T-cell (primary cell): ENCODE measurements at regions not wholly inside any gene's neighbourhood (a gene's known extent, or its start where the extent isn't known, plus 50 kb on each side); places are given as distances from the start of the nearest gene placed in this dataset.

Experiments
- ATAC-seq, 4 experiments: fragments of 200-7000 bp in 3 of 4; fragments of 150-1000 bp in 1 of 4; cut with Tn5 transposase; replicated peaks in 1 of 4; 1 replicate in 3 of 4; 2 replicates in 1 of 4; pipeline ENCODE4 v1.10.0; 2021; ENCODE audit warnings: moderate library complexity in 3 of 4, mild to moderate bottlenecking in 2 of 4, moderate number of reproducible peaks in 1 of 4
- CTCF ChIA-PET, 2 donors: fragments of 300-600 bp; sonication (Branson Sonifier 250); formaldehyde crosslinking; loops; one replicate each; lab custom pipeline; 2022; ENCODE audit warnings: antibody characterized with exemption in 2 of 2; lab: Charles Lee
- POLR2A ChIA-PET, 2 donors: fragments of 300-600 bp; sonication (Branson Sonifier 250); formaldehyde crosslinking; loops; one replicate each; lab custom pipeline; 2022; ENCODE audit warnings: antibody characterized with exemption in 2 of 2; lab: Charles Lee
- DNase-seq, 35 experiments: peaks; one replicate each; pipeline versions ENCODE4 v3.0.0 to v3.0.0-alpha.2; 2013 to 2023
- H3K27ac ChIP-seq: one replicate; pipeline ENCODE4 v1.5.1; 2013; ENCODE audit warnings: low read length
- H3K27me3 ChIP-seq, 2 experiments: replicated peaks in 1 of 2; 1 replicate in 1 of 2; 2 replicates in 1 of 2; pipeline versions ENCODE4 v1.6.1 to v1.7.0; 2013; ENCODE audit warnings: low read length in 1 of 2, mixed read lengths in 1 of 2; ENCODE audit not compliant: control insufficient read depth in 2 of 2, insufficient read depth in 2 of 2; ENCODE audit errors: extremely low read depth in 1 of 2
- H3K36me3 ChIP-seq, 2 donors: 1 replicate in 1 of 2; 2 replicates in 1 of 2; pipeline versions ENCODE4 v1.6.1 to v1.7.0; 2013; ENCODE audit warnings: low read length in 1 of 2; ENCODE audit not compliant: control insufficient read depth in 2 of 2, insufficient read depth in 1 of 2; ENCODE audit errors: extremely low read depth in 1 of 2
- H3K4me1 ChIP-seq, 2 experiments: 1 replicate in 1 of 2; 2 replicates in 1 of 2; pipeline versions ENCODE4 v1.6.1 to v1.7.0; 2013; ENCODE audit warnings: low read length in 2 of 2, mixed read lengths in 1 of 2; ENCODE audit not compliant: insufficient read depth in 2 of 2, control insufficient read depth in 1 of 2; ENCODE audit errors: extremely low read depth in 1 of 2
- H3K4me3 ChIP-seq, 2 donors: 1 replicate in 1 of 2; 2 replicates in 1 of 2; pipeline versions ENCODE4 v1.5.1 to v1.7.0; 2013; ENCODE audit warnings: mild to moderate bottlenecking in 2 of 2, low read length in 1 of 2, moderate library complexity in 1 of 2; ENCODE audit not compliant: control insufficient read depth in 1 of 2; ENCODE audit errors: extremely low read depth in 1 of 2
- H3K9me3 ChIP-seq: 2 replicates; pipeline ENCODE4 v1.7.0; 2013
- H3K27ac Mint-ChIP-seq, 2 donors: one replicate each; pipeline ENCODE4 v1.8.0; 2020 to 2021; ENCODE audit warnings: mild to moderate bottlenecking in 2 of 2, mixed read lengths in 2 of 2
- H3K27me3 Mint-ChIP-seq, 2 donors: one replicate each; pipeline ENCODE4 v1.8.0; 2021 to 2022; ENCODE audit warnings: mixed read lengths in 2 of 2
- H3K36me3 Mint-ChIP-seq: one replicate; pipeline ENCODE4 v1.8.0; 2021; ENCODE audit warnings: mixed read lengths
- H3K4me1 Mint-ChIP-seq, 3 donors: one replicate each; pipeline ENCODE4 v1.8.0; 2020 to 2022; ENCODE audit warnings: mixed read lengths in 3 of 3, mild to moderate bottlenecking in 1 of 3
- H3K4me3 Mint-ChIP-seq, 3 donors: one replicate each; pipeline ENCODE4 v1.8.0; 2020 to 2022; ENCODE audit warnings: mild to moderate bottlenecking in 3 of 3, mixed read lengths in 3 of 3, moderate library complexity in 3 of 3
- H3K9me3 Mint-ChIP-seq, 3 donors: one replicate each; pipeline ENCODE4 v1.8.0; 2020 to 2022; ENCODE audit warnings: mixed read lengths in 3 of 3
- WGBS: methylation state at CpG from one replicate; pipeline ENCODE4 v1.1.5; 2013; ENCODE audit warnings: missing lambda C conversion rate; ENCODE audit not compliant: insufficient coverage; 5-methylcytosine and 5-hydroxymethylcytosine counted together

DNA sequence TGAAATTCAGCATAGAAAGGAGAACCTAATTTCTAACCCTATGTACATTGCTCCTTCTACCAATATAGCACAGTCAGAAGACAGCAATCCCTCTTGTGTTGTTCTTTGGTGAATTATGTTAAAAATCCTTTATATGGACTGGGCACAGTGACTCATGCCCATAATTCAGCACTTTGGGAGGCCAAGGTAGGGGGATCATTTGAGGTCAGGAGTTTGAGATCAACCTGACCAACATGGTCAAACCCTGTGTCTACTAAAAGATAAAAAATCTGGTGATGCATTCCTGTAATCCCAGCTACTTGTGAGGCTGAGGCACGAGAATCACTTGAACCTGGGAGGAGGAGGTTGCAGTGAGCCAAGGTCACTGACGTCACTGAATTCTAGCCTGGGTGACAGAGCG lies 195.6 kb downstream of the TMX3 start:
- no peak for DNase-seq
- CTCF ChIA-PET, result interaction anchor here in 1 of 2 donors (0.6 kb wide), 1 partner anchor 1048 kb away, joined by 4 read pairs; no protein-coding TSS in a partner anchor
- H3K9me3 ChIP-seq, result no peaks in the 10 kb centered on the region
- Mint-ChIP-seq H3K9me3 (peaks cover 0 to 3% (median 0%) of the 10 kb centered on the region in 3 donors), H3K36me3 (no peaks in the 10 kb centered on the region), H3K27ac (no peak overlapping the region), H3K27me3 (peaks cover 0 to 4% of the 10 kb centered on the region in 2 donors), H3K4me3 (no peak overlapping the region), H3K4me1 (no peaks in the 10 kb centered on the region)
- ATAC-seq, result no peak
- no peaks in the 10 kb centered on the region for H3K4me1 ChIP-seq
- no peaks in the 10 kb centered on the region for H3K27me3 ChIP-seq
- POLR2A ChIA-PET, result no interaction called here
- 40% methylated on average over 1 of the region's 3 CpGs for WGBS
- no peak overlapping the region for H3K4me3 ChIP-seq
- no peak overlapping the region for H3K27ac ChIP-seq
- no peaks in the 10 kb centered on the region for H3K36me3 ChIP-seq

DNA sequence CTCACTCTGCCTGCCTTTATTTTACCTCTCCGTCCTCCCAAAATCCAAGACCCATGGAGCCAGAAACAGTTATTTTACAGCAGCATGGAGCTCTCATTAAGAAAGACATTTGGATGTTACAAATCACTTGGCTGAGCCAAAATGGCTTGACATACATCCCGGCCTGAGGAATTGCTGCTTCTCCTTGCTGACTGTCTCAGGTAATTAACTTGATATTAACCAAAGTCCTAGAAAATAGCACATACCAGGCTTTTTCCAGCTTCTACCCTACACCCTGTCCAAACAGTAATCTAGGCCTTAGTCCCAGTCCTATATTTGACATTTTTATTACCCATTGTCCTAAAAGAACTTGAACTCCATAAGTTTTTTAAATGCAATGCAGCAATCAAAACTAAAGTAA lies 205.0 kb downstream of the TMX3 start:
- DNase-seq (no peak), ATAC-seq (no peak)
- H3K27ac Mint-ChIP-seq, result no peak overlapping the region
- no peaks in the 10 kb centered on the region for H3K27me3 Mint-ChIP-seq
- no peak overlapping the region for H3K4me3 Mint-ChIP-seq
- H3K4me3 ChIP-seq, result no peak overlapping the region
- H3K36me3 Mint-ChIP-seq, result no peaks in the 10 kb centered on the region
- CTCF ChIA-PET, result interaction anchor here (0.6 to 0.7 kb wide), 2 partner anchors 138 to 150 kb away, joined by 3 read pairs; no protein-coding TSS in a partner anchor
- no peaks in the 10 kb centered on the region for H3K36me3 ChIP-seq
- peaks cover 0 to 4% (median 2%) of the 10 kb centered on the region in 3 donors for H3K9me3 Mint-ChIP-seq
- POLR2A ChIA-PET, result no interaction called here
- no peaks in the 10 kb centered on the region for H3K9me3 ChIP-seq
- no peaks in the 10 kb centered on the region for H3K4me1 ChIP-seq
- H3K4me1 Mint-ChIP-seq, result no peaks in the 10 kb centered on the region
- H3K27ac ChIP-seq, result no peak overlapping the region
- WGBS, result 83% methylated on average over 2 of the region's 2 CpGs
- H3K27me3 ChIP-seq, result no peaks in the 10 kb centered on the region

DNA sequence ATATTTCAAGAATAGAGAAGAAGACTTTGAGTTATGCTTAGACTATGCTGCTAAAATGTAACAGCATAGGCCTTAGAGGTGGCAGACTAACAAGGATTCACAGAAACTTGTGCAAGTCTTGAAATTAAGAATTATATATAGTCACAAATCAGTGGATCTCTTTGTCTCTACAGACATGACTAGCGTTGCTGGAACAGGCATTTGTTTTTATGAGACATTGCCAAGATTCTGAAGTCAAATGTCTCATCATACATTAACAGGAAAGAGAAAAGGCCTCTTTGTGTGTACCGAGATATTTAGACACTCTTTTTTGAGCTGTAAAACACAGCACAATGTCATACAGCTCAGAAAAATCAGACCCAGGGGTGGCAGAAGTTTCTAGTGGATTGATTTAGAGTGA lies 207.1 kb downstream of the TMX3 start:
- Histone ChIP-seq H3K4me1 (no peaks in the 10 kb centered on the region), H3K9me3 (no peaks in the 10 kb centered on the region), H3K27me3 (no peaks in the 10 kb centered on the region), H3K4me3 (no peak overlapping the region), H3K36me3 (no peaks in the 10 kb centered on the region), H3K27ac (no peak overlapping the region)
- no peak overlapping the region for H3K27ac Mint-ChIP-seq
- no peaks in the 10 kb centered on the region for H3K27me3 Mint-ChIP-seq
- no peak for ATAC-seq
- no peak overlapping the region for H3K4me3 Mint-ChIP-seq
- no peaks in the 10 kb centered on the region for H3K36me3 Mint-ChIP-seq
- ChIA-PET CTCF (no interaction called here), POLR2A (no interaction called here)
- no peak for DNase-seq
- WGBS, result no CpG with 5 or more reads among the region's 2 CpGs
- peaks cover 0 to 2% (median 2%) of the 10 kb centered on the region in 3 donors for H3K9me3 Mint-ChIP-seq
- H3K4me1 Mint-ChIP-seq, result no peaks in the 10 kb centered on the region

DNA sequence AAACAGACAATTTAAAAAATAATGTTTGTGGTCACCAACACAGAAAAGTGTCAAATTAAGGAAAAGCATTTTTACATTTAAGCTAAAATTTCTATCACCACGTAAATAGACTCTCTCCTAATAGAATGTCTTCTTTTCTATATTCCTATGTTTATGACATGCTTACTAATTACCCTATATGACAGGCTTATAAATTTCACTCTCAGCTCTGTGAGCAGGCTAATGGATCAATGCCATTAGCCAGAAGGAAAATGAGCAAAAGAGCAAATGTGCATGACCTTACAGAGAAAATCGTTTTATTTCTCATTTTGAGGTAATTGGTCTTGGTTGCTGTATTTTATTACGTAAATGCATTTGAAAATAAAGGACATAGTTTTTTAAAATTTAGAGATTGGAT lies 209.7 kb downstream of the TMX3 start:
- DNase-seq (no peak), ATAC-seq (no peak)
- POLR2A ChIA-PET, result interaction anchor here in 1 of 2 donors (0.6 kb wide), 1 partner anchor 9 kb away, joined by 5 read pairs; no protein-coding TSS in a partner anchor
- H3K36me3 Mint-ChIP-seq, result no peaks in the 10 kb centered on the region
- H3K9me3 Mint-ChIP-seq, result no peaks in the 10 kb centered on the region
- WGBS, result 83% methylated on average over 1 of the region's 3 CpGs
- Histone ChIP-seq H3K9me3 (no peaks in the 10 kb centered on the region), H3K27ac (no peak overlapping the region), H3K4me3 (no peak overlapping the region), H3K4me1 (no peaks in the 10 kb centered on the region), H3K36me3 (no peaks in the 10 kb centered on the region), H3K27me3 (no peaks in the 10 kb centered on the region)
- H3K4me1 Mint-ChIP-seq, result no peaks in the 10 kb centered on the region
- no peak overlapping the region for H3K27ac Mint-ChIP-seq
- H3K27me3 Mint-ChIP-seq, result no peaks in the 10 kb centered on the region
- no peak overlapping the region for H3K4me3 Mint-ChIP-seq
- CTCF ChIA-PET, result interaction anchor here in 1 of 2 donors (0.7 kb wide), 1 partner anchor 1305 kb away, joined by 3 read pairs; no protein-coding TSS in a partner anchor

DNA sequence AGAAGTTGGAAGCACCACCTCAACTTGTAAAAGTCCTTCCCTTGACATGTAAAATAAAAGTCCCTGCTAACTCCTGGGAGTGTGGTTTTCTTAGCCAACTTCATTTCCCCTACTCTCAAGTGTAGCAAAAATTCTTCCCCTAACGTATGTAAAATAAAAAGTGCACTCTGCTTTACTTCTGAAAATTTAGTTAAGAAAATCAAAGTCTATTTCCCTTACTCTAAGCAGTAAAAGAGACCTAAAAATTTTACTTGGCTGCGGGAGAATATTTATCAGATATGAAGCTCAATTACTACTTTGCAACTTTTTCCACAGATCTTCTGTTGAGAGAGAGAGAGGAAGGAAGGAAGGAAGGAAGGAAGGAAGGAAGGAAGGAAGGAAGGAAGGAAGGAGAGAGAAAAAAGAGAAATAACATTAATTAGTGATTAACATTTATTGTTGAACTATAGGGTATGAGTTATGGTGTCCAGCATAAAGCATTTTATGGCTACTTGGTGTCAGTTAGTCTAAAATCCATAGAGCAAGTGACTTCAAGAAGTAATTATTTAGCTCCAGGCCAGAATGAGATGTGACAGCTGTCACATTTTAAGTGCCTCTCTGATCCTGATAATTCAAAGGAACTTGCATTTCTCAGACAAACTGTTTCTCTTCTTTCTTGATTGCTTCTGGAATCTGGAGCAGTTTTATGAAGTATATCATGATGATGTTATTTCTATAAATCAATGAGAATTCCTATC lies 210.3 kb downstream of the TMX3 start:
- Histone ChIP-seq H3K36me3 (no peaks in the 10 kb centered on the region), H3K9me3 (no peaks in the 10 kb centered on the region), H3K4me1 (no peaks in the 10 kb centered on the region), H3K27me3 (no peaks in the 10 kb centered on the region), H3K4me3 (no peak overlapping the region), H3K27ac (no peak overlapping the region)
- Mint-ChIP-seq H3K9me3 (no peaks in the 10 kb centered on the region), H3K27me3 (no peaks in the 10 kb centered on the region), H3K36me3 (no peaks in the 10 kb centered on the region), H3K4me3 (no peak overlapping the region), H3K4me1 (no peaks in the 10 kb centered on the region), H3K27ac (no peak overlapping the region)
- no CpG with 5 or more reads among the region's 2 CpGs for WGBS
- ATAC-seq (no peak), DNase-seq (no peak)
- ChIA-PET POLR2A (interaction anchor here in 1 of 2 donors (0.7 kb wide), 1 partner anchor 1550 kb away, joined by 3 read pairs; no protein-coding TSS in a partner anchor), CTCF (interaction anchor here (0.7 kb wide), 2 partner anchors 64 to 1304 kb away, joined by 3 read pairs; no protein-coding TSS in a partner anchor)

DNA sequence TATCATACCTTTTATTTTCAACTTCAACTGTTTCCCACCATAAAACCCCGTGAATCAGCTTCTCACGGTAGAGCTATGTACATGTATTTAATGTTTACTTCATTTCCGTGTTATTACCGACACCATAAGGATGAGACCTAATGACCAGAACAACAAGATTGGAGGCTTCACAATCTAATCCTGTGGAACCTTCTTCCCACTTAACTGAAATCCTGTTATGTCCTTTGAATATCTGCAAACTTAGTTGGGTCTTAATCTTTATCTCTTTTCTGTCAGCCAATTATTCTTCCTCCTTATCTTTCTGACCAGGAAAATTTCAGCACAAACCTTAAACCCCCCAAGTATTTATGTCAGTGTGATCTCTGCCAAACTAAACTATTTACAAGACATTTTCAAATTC lies 214.4 kb downstream of the TMX3 start:
- H3K9me3 Mint-ChIP-seq, result no peaks in the 10 kb centered on the region
- Histone ChIP-seq H3K4me1 (no peaks in the 10 kb centered on the region), H3K27ac (no peak overlapping the region), H3K27me3 (no peaks in the 10 kb centered on the region), H3K4me3 (no peak overlapping the region), H3K9me3 (no peaks in the 10 kb centered on the region), H3K36me3 (no peaks in the 10 kb centered on the region)
- H3K36me3 Mint-ChIP-seq, result no peaks in the 10 kb centered on the region
- no peak overlapping the region for H3K4me3 Mint-ChIP-seq
- 100% methylated on average over 2 of the region's 4 CpGs for WGBS
- ChIA-PET CTCF (no interaction called here), POLR2A (interaction anchor here in 1 of 2 donors (0.6 kb wide), 1 partner anchor 747 kb away, joined by 3 read pairs; no protein-coding TSS in a partner anchor)
- DNase-seq (no peak), ATAC-seq (no peak)
- no peak overlapping the region for H3K27ac Mint-ChIP-seq
- no peaks in the 10 kb centered on the region for H3K27me3 Mint-ChIP-seq
- H3K4me1 Mint-ChIP-seq, result no peaks in the 10 kb centered on the region
